ENCODE measurements at regions not wholly inside any gene's neighbourhood (a gene's known extent, or its start where the extent isn't known, plus 50 kb on each side); places are given as distances from the start of the nearest gene placed in this dataset.

DNA sequence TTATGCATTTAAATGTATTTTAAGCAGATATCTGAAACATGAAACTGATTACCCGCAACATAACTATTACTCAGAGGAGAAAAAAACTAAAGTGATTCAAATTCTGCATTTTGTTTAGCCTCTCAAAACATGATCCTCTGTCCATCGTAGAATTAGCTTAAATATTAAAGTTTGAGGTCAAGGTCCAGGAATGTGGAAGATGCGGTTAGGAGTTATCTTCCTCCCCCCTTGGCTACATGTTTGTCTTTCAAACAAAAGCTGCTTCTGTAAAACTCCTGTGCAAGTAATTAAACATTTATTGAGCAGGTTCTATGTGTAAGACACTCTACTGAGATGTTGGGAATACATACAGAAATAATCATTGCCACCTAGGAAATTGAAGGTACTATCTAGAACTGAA, 175.0 kb upstream of the ISL1 start:
- H2BK5ac ChIP-seq (ENCODE audit: insufficient read length, low read length): no peak overlapping the region
- no peak overlapping the region for H3K4me2 ChIP-seq (ENCODE audit: insufficient read depth, insufficient read length, low read length)
- TF ChIP-seq, protein P1, sequence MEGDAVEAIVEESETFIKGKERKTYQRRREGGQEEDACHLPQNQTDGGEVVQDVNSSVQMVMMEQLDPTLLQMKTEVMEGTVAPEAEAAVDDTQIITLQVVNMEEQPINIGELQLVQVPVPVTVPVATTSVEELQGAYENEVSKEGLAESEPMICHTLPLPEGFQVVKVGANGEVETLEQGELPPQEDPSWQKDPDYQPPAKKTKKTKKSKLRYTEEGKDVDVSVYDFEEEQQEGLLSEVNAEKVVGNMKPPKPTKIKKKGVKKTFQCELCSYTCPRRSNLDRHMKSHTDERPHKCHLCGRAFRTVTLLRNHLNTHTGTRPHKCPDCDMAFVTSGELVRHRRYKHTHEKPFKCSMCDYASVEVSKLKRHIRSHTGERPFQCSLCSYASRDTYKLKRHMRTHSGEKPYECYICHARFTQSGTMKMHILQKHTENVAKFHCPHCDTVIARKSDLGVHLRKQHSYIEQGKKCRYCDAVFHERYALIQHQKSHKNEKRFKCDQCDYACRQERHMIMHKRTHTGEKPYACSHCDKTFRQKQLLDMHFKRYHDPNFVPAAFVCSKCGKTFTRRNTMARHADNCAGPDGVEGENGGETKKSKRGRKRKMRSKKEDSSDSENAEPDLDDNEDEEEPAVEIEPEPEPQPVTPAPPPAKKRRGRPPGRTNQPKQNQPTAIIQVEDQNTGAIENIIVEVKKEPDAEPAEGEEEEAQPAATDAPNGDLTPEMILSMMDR (conservative IDR thresholded peaks at IDR 0.05): no peak
- H3K18ac ChIP-seq (ENCODE audit: insufficient read length, low read depth, low read length): no peak overlapping the region
- H2AK5ac ChIP-seq (ENCODE audit: insufficient read length, low read length): no peak overlapping the region
- no peak overlapping the region for H2AFZ ChIP-seq (ENCODE audit: low read length)
- no peak overlapping the region for H2BK120ac ChIP-seq (ENCODE audit: low read depth, low read length, poor library complexity, severe bottlenecking)
- no peaks in the 10 kb centered on the region for H3K79me2 ChIP-seq (ENCODE audit: insufficient read depth, low read length)
- H3K27ac ChIP-seq (ENCODE audit: insufficient read length, low read depth, low read length): no peak overlapping the region
- H2BK12ac ChIP-seq (ENCODE audit: insufficient read length, low read depth, low read length): no peak overlapping the region
- no peak overlapping the region for H3K4ac ChIP-seq (ENCODE audit: low read depth, low read length)
- H3K4me1 ChIP-seq (ENCODE audit: insufficient read depth, low read length): no peaks in the 10 kb centered on the region
- no peak overlapping the region for H3T11ph ChIP-seq (ENCODE audit: low read length)
- no peak overlapping the region for H3K9ac ChIP-seq (ENCODE audit: extremely low read depth, insufficient read length, low read length)
- no peaks in the 10 kb centered on the region for H3K9me3 Mint-ChIP-seq
- no peak overlapping the region for H4K5ac ChIP-seq (ENCODE audit: insufficient read length, low read depth, low read length)
- no peak overlapping the region for H3K27ac Mint-ChIP-seq
- H3K36me3 Mint-ChIP-seq (ENCODE audit: insufficient read depth in 1 of 3, low read depth in 3 of 3): no peaks in the 10 kb centered on the region
- H2BK20ac ChIP-seq (ENCODE audit: low read depth, low read length, poor library complexity, severe bottlenecking): no peak overlapping the region
- H3K56ac ChIP-seq (ENCODE audit: insufficient read length, low read depth, low read length): no peak overlapping the region
- H4K20me1 ChIP-seq (ENCODE audit: control insufficient read depth, insufficient read depth, insufficient read length): no peaks in the 10 kb centered on the region
- H3K27me3 ChIP-seq (ENCODE audit: insufficient read depth, low read length): no peaks in the 10 kb centered on the region
- no peaks in the 10 kb centered on the region for H3K27me3 Mint-ChIP-seq (ENCODE audit: low read depth)
- H3K79me1 ChIP-seq (ENCODE audit: insufficient read depth, low read depth, low read length, poor library complexity, severe bottlenecking): no peaks in the 10 kb centered on the region
- peaks cover 2% of the 10 kb centered on the region in 2 experiments; a peak in 1 of 4 replicates for H3K4me1 Mint-ChIP-seq
- no peak overlapping the region for H3K4me3 Mint-ChIP-seq
- H3K23me2 ChIP-seq (ENCODE audit: insufficient read length, low read depth, low read length, poor library complexity, severe bottlenecking): no peaks in the 10 kb centered on the region
- H4K91ac ChIP-seq (ENCODE audit: insufficient read length, low read depth, low read length): no peak overlapping the region
- no peak overlapping the region for H3K14ac ChIP-seq (ENCODE audit: insufficient read depth, low read length)
- H3K9me3 ChIP-seq (ENCODE audit: control insufficient read depth, low read depth, low read length): no peaks in the 10 kb centered on the region
- no CpG with 5 or more reads among the region's 3 CpGs for WGBS (ENCODE audit: extremely low coverage, insufficient read length, low lambda C conversion rate)
- H2BK15ac ChIP-seq (ENCODE audit: low read depth, low read length): no peak overlapping the region
- no peak overlapping the region for H3K23ac ChIP-seq (ENCODE audit: insufficient read length, low read depth, low read length)
- H4K8ac ChIP-seq (replicated peaks; ENCODE audit: insufficient read length, low read depth, low read length): no peak overlapping the region
- no peak for DNase-seq
